Activated CD4-positive, alpha-beta T cell treated with anti-CD3 and anti-CD28 coated beads, Interleukin-2, amount 10 ng/mL, durations not matched to agents 7 days and 5 days (primary cell): ENCODE measurements at regions not wholly inside any gene's neighbourhood (a gene's known extent, or its start where the extent isn't known, plus 50 kb on each side); places are given as distances from the start of the nearest gene placed in this dataset.

Source experiments
- CTCF ChIA-PET: fragments of 350-600 bp; sonication (Branson Sonifier 250); formaldehyde crosslinking; loops from one replicate; lab custom pipeline; 2021; ENCODE audit warnings: antibody characterized with exemption; lab: Charles Lee
- POLR2A ChIA-PET: fragments of 350-600 bp; sonication (Branson Sonifier 250); formaldehyde crosslinking; loops from one replicate; lab custom pipeline; 2021; ENCODE audit warnings: antibody characterized with exemption; lab: Charles Lee
- DNase-seq: peaks from one replicate; pipeline ENCODE4 v3.0.0-alpha.2; 2020
- H3K27ac Mint-ChIP-seq: one replicate; pipeline ENCODE4 v1.8.0; 2021; ENCODE audit warnings: mild to moderate bottlenecking, moderate library complexity, mixed read lengths
- H3K27me3 Mint-ChIP-seq: one replicate; pipeline ENCODE4 v1.8.0; 2021; ENCODE audit warnings: mixed read lengths
- H3K36me3 Mint-ChIP-seq: one replicate; pipeline ENCODE4 v1.8.0; 2021; ENCODE audit warnings: low read depth, mixed read lengths
- H3K4me1 Mint-ChIP-seq: one replicate; pipeline ENCODE4 v1.8.0; 2021; ENCODE audit warnings: mixed read lengths
- H3K4me3 Mint-ChIP-seq: one replicate; pipeline ENCODE4 v1.8.0; 2021; ENCODE audit warnings: mild to moderate bottlenecking, moderate library complexity, mixed read lengths
- H3K9me3 Mint-ChIP-seq: one replicate; pipeline ENCODE4 v1.8.0; 2021; ENCODE audit warnings: mixed read lengths

GRCh38 chr11:109784536-109784935 is 308.7 kb upstream of the ZC3H12C start:
- CTCF ChIA-PET, result no interaction called here
- Mint-ChIP-seq H3K4me1 (no peaks in the 10 kb centered on the region), H3K36me3 (no peaks in the 10 kb centered on the region), H3K27me3 (no peaks in the 10 kb centered on the region), H3K27ac (no peak overlapping the region), H3K9me3 (no peaks in the 10 kb centered on the region), H3K4me3 (no peak overlapping the region)
- DNase-seq, result no peak
- POLR2A ChIA-PET, result no interaction called here

GRCh38 chr11:109785198-109785597 is 308.0 kb upstream of the ZC3H12C start:
- no peaks in the 10 kb centered on the region for H3K27me3 Mint-ChIP-seq
- ChIA-PET CTCF (no interaction called here), POLR2A (no interaction called here)
- H3K27ac Mint-ChIP-seq, result no peak overlapping the region
- no peaks in the 10 kb centered on the region for H3K9me3 Mint-ChIP-seq
- H3K36me3 Mint-ChIP-seq, result no peaks in the 10 kb centered on the region
- no peak overlapping the region for H3K4me3 Mint-ChIP-seq
- no peak for DNase-seq
- H3K4me1 Mint-ChIP-seq, result no peaks in the 10 kb centered on the region

- Mint-ChIP-seq H3K36me3 (no peaks in the 10 kb centered on the region), H3K9me3 (no peaks in the 10 kb centered on the region), H3K27me3 (no peaks in the 10 kb centered on the region), H3K27ac (no peak overlapping the region), H3K4me1 (no peaks in the 10 kb centered on the region), H3K4me3 (no peak overlapping the region)
- no peak for DNase-seq
- POLR2A ChIA-PET, result no interaction called here
- CTCF ChIA-PET, result no interaction called here
Measured at GRCh38 chr11:109785714-109786113, 307.5 kb upstream of the ZC3H12C start.

- Mint-ChIP-seq H3K4me1 (no peaks in the 10 kb centered on the region), H3K4me3 (no peak overlapping the region), H3K27ac (no peak overlapping the region), H3K9me3 (no peaks in the 10 kb centered on the region), H3K27me3 (no peaks in the 10 kb centered on the region), H3K36me3 (no peaks in the 10 kb centered on the region)
- ChIA-PET CTCF (no interaction called here), POLR2A (no interaction called here)
- DNase-seq, result no peak
Measured at GRCh38 chr11:109788948-109789490, 304.2 kb upstream of the ZC3H12C start.

- no peaks in the 10 kb centered on the region for H3K9me3 Mint-ChIP-seq
- no peaks in the 10 kb centered on the region for H3K27me3 Mint-ChIP-seq
- no peak overlapping the region for H3K4me3 Mint-ChIP-seq
- POLR2A ChIA-PET, result no interaction called here
- no peak for DNase-seq
- H3K27ac Mint-ChIP-seq, result no peak overlapping the region
- CTCF ChIA-PET, result no interaction called here
- no peaks in the 10 kb centered on the region for H3K4me1 Mint-ChIP-seq
- H3K36me3 Mint-ChIP-seq, result no peaks in the 10 kb centered on the region
Measured at GRCh38 chr11:109789901-109790300, 303.3 kb upstream of the ZC3H12C start.

- DNase-seq, result no peak
- Mint-ChIP-seq H3K4me3 (no peak overlapping the region), H3K27ac (no peak overlapping the region), H3K36me3 (no peaks in the 10 kb centered on the region), H3K9me3 (no peaks in the 10 kb centered on the region), H3K27me3 (no peaks in the 10 kb centered on the region), H3K4me1 (no peaks in the 10 kb centered on the region)
- ChIA-PET POLR2A (no interaction called here), CTCF (no interaction called here)
Measured at GRCh38 chr11:109791337-109791736, 301.9 kb upstream of the ZC3H12C start.

- ChIA-PET POLR2A (no interaction called here), CTCF (no interaction called here)
- H3K27ac Mint-ChIP-seq, result no peak overlapping the region
- no peaks in the 10 kb centered on the region for H3K9me3 Mint-ChIP-seq
- H3K36me3 Mint-ChIP-seq, result no peaks in the 10 kb centered on the region
- DNase-seq, result no peak
- no peaks in the 10 kb centered on the region for H3K4me1 Mint-ChIP-seq
- no peaks in the 10 kb centered on the region for H3K27me3 Mint-ChIP-seq
- no peak overlapping the region for H3K4me3 Mint-ChIP-seq
Measured at GRCh38 chr11:109794501-109794900, 298.7 kb upstream of the ZC3H12C start.

GRCh38 chr11:109795234-109795633 is 298.0 kb upstream of the ZC3H12C start:
- CTCF ChIA-PET, result no interaction called here
- Mint-ChIP-seq H3K27ac (no peak overlapping the region), H3K36me3 (no peaks in the 10 kb centered on the region), H3K27me3 (no peaks in the 10 kb centered on the region), H3K4me1 (no peaks in the 10 kb centered on the region), H3K9me3 (no peaks in the 10 kb centered on the region), H3K4me3 (no peak overlapping the region)
- POLR2A ChIA-PET, result no interaction called here
- no peak for DNase-seq

- DNase-seq, result no peak
- Mint-ChIP-seq H3K27ac (no peak overlapping the region), H3K4me1 (no peaks in the 10 kb centered on the region), H3K9me3 (no peaks in the 10 kb centered on the region), H3K4me3 (no peak overlapping the region), H3K27me3 (no peaks in the 10 kb centered on the region), H3K36me3 (no peaks in the 10 kb centered on the region)
- ChIA-PET POLR2A (no interaction called here), CTCF (no interaction called here)
Measured at GRCh38 chr11:109796253-109796652, 296.9 kb upstream of the ZC3H12C start.

- CTCF ChIA-PET, result no interaction called here
- Mint-ChIP-seq H3K9me3 (no peaks in the 10 kb centered on the region), H3K4me1 (no peaks in the 10 kb centered on the region), H3K27ac (no peak overlapping the region), H3K4me3 (no peak overlapping the region), H3K27me3 (no peaks in the 10 kb centered on the region), H3K36me3 (no peaks in the 10 kb centered on the region)
- POLR2A ChIA-PET, result no interaction called here
- DNase-seq, result no peak
Measured at GRCh38 chr11:109798521-109798920, 294.7 kb upstream of the ZC3H12C start.

- Mint-ChIP-seq H3K9me3 (no peaks in the 10 kb centered on the region), H3K4me1 (no peaks in the 10 kb centered on the region), H3K36me3 (no peaks in the 10 kb centered on the region), H3K27me3 (no peaks in the 10 kb centered on the region), H3K27ac (no peak overlapping the region), H3K4me3 (no peak overlapping the region)
- CTCF ChIA-PET, result no interaction called here
- POLR2A ChIA-PET, result no interaction called here
- no peak for DNase-seq
Measured at GRCh38 chr11:109799604-109800003, 293.6 kb upstream of the ZC3H12C start.

- H3K4me1 Mint-ChIP-seq, result no peaks in the 10 kb centered on the region
- peaks cover 2% of the 10 kb centered on the region for H3K9me3 Mint-ChIP-seq
- CTCF ChIA-PET, result no interaction called here
- no peak for DNase-seq
- H3K27me3 Mint-ChIP-seq, result no peaks in the 10 kb centered on the region
- no peak overlapping the region for H3K4me3 Mint-ChIP-seq
- POLR2A ChIA-PET, result no interaction called here
- H3K36me3 Mint-ChIP-seq, result no peaks in the 10 kb centered on the region
- no peak overlapping the region for H3K27ac Mint-ChIP-seq
Measured at GRCh38 chr11:109804911-109805310, 288.3 kb upstream of the ZC3H12C start.

GRCh38 chr11:109806205-109806604 is 287.0 kb upstream of the ZC3H12C start:
- CTCF ChIA-PET, result no interaction called here
- no peak overlapping the region for H3K4me3 Mint-ChIP-seq
- POLR2A ChIA-PET, result no interaction called here
- H3K4me1 Mint-ChIP-seq, result no peaks in the 10 kb centered on the region
- no peaks in the 10 kb centered on the region for H3K27me3 Mint-ChIP-seq
- no peak for DNase-seq
- H3K27ac Mint-ChIP-seq, result no peak overlapping the region
- peaks cover 2% of the 10 kb centered on the region for H3K9me3 Mint-ChIP-seq
- no peaks in the 10 kb centered on the region for H3K36me3 Mint-ChIP-seq

GRCh38 chr11:109808569-109808968 is 284.6 kb upstream of the ZC3H12C start:
- H3K4me3 Mint-ChIP-seq, result no peak overlapping the region
- POLR2A ChIA-PET, result no interaction called here
- no peaks in the 10 kb centered on the region for H3K27me3 Mint-ChIP-seq
- no peaks in the 10 kb centered on the region for H3K4me1 Mint-ChIP-seq
- H3K9me3 Mint-ChIP-seq, result peaks cover 2% of the 10 kb centered on the region
- DNase-seq, result no peak
- CTCF ChIA-PET, result no interaction called here
- no peak overlapping the region for H3K27ac Mint-ChIP-seq
- no peaks in the 10 kb centered on the region for H3K36me3 Mint-ChIP-seq
